ENCODE measurements at regions not wholly inside any gene's neighbourhood (a gene's known extent, or its start where the extent isn't known, plus 50 kb on each side); places are given as distances from the start of the nearest gene placed in this dataset.

DNA sequence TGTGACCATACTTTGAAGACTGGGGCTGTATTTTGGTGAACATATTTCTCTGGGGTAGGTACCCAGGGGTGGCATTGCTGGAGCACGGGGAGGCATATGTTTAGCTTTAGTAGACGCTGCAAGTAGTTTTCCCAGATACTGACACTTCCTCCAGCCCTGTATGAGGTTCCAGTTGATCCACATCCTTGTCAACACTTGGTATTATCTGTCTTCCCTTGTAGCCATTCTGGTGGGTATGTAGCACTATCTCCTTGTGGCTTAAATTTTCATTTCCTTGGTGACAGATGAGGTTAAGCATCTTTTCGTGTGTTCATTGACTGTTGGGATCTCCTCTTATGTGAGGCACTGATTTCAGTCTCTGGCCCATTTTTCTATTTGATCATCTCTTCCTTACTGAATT is 179.1 kb downstream of the PHETA1 start:
- Histone ChIP-seq H3K27ac (ENCODE audit: low read depth in 1 of 2, low read length in 2 of 2) (no peak overlapping the region), H3K27me3 (ENCODE audit: control insufficient read depth in 4 of 4, insufficient read depth in 4 of 4, low read length in 3 of 4) (no peaks in the 10 kb centered on the region), H3K36me3 (ENCODE audit: control insufficient read depth in 4 of 4, insufficient read depth in 3 of 4, low read depth in 1 of 4, low read length in 3 of 4) (peaks cover 0 to 26% (median 8%) of the 10 kb centered on the region in 4 donors), H3K4me1 (ENCODE audit: control insufficient read depth in 4 of 4, insufficient read depth in 4 of 4, low read length in 3 of 4) (no peaks in the 10 kb centered on the region), H3K9ac (ENCODE audit: low read depth in 1 of 2, low read length in 2 of 2) (no peak overlapping the region), H3K4me3 (ENCODE audit: low read depth in 1 of 3, low read length in 3 of 3) (no peak overlapping the region), H3K9me3 (ENCODE audit: control insufficient read depth in 4 of 4, low read length in 3 of 4) (no peaks in the 10 kb centered on the region)
- no peak for DNase-seq (ENCODE audit: low spot score)
- TF ChIP-seq, protein P1, sequence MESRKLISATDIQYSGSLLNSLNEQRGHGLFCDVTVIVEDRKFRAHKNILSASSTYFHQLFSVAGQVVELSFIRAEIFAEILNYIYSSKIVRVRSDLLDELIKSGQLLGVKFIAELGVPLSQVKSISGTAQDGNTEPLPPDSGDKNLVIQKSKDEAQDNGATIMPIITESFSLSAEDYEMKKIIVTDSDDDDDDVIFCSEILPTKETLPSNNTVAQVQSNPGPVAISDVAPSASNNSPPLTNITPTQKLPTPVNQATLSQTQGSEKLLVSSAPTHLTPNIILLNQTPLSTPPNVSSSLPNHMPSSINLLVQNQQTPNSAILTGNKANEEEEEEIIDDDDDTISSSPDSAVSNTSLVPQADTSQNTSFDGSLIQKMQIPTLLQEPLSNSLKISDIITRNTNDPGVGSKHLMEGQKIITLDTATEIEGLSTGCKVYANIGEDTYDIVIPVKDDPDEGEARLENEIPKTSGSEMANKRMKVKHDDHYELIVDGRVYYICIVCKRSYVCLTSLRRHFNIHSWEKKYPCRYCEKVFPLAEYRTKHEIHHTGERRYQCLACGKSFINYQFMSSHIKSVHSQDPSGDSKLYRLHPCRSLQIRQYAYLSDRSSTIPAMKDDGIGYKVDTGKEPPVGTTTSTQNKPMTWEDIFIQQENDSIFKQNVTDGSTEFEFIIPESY (IDR thresholded peaks at IDR 0.05): no peak
- TF ChIP-seq HNF4G (IDR thresholded peaks at IDR 0.05) (no peak), HNF4A (conservative IDR thresholded peaks at IDR 0.05) (no peak), RXRA (IDR thresholded peaks at IDR 0.05) (no peak), FOXA1 (IDR thresholded peaks at IDR 0.05) (no peak), SP1 (IDR thresholded peaks at IDR 0.05) (no peak), TAF1 (conservative IDR thresholded peaks at IDR 0.05) (no peak), EGR1 (IDR thresholded peaks at IDR 0.05; ENCODE audit: low read depth in 2 of 2) (no peak), JUND (IDR thresholded peaks at IDR 0.05) (no peak)
- TF ChIP-seq, protein P2, sequence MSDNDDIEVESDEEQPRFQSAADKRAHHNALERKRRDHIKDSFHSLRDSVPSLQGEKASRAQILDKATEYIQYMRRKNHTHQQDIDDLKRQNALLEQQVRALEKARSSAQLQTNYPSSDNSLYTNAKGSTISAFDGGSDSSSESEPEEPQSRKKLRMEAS (IDR thresholded peaks at IDR 0.05): no peak
- TF ChIP-seq, protein P3, sequence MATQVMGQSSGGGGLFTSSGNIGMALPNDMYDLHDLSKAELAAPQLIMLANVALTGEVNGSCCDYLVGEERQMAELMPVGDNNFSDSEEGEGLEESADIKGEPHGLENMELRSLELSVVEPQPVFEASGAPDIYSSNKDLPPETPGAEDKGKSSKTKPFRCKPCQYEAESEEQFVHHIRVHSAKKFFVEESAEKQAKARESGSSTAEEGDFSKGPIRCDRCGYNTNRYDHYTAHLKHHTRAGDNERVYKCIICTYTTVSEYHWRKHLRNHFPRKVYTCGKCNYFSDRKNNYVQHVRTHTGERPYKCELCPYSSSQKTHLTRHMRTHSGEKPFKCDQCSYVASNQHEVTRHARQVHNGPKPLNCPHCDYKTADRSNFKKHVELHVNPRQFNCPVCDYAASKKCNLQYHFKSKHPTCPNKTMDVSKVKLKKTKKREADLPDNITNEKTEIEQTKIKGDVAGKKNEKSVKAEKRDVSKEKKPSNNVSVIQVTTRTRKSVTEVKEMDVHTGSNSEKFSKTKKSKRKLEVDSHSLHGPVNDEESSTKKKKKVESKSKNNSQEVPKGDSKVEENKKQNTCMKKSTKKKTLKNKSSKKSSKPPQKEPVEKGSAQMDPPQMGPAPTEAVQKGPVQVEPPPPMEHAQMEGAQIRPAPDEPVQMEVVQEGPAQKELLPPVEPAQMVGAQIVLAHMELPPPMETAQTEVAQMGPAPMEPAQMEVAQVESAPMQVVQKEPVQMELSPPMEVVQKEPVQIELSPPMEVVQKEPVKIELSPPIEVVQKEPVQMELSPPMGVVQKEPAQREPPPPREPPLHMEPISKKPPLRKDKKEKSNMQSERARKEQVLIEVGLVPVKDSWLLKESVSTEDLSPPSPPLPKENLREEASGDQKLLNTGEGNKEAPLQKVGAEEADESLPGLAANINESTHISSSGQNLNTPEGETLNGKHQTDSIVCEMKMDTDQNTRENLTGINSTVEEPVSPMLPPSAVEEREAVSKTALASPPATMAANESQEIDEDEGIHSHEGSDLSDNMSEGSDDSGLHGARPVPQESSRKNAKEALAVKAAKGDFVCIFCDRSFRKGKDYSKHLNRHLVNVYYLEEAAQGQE (IDR thresholded peaks at IDR 0.05): no peak
- WGBS: 86% methylated on average over 3 of the region's 3 CpGs

DNA sequence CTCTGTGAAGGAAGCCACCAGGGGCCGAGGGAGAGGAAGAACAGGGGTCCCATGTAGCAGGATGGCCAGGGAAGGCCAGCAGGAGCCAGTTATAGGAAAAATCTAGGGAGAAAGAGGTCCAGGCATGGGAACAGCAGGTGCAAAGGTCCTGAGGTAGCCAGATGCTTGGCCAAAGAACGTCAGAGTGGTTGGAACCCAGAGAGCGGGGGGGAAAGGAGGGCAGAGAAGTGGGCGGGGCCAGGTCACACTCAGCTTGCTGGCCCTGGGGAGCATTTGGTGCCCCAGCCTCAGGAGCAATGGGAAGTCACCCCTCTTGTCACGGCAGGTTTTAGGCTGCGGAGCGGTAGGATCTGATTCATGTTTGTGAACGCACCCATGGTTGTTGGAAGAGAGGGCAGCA is 180.5 kb downstream of the PHETA1 start:
- Histone ChIP-seq H3K9ac (ENCODE audit: low read depth in 1 of 2, low read length in 2 of 2) (no peak overlapping the region), H3K4me1 (ENCODE audit: control insufficient read depth in 4 of 4, insufficient read depth in 4 of 4, low read length in 3 of 4) (no peaks in the 10 kb centered on the region), H3K4me3 (ENCODE audit: low read depth in 1 of 3, low read length in 3 of 3) (no peak overlapping the region), H3K9me3 (ENCODE audit: control insufficient read depth in 4 of 4, low read length in 3 of 4) (no peaks in the 10 kb centered on the region), H3K36me3 (ENCODE audit: control insufficient read depth in 4 of 4, insufficient read depth in 3 of 4, low read depth in 1 of 4, low read length in 3 of 4) (peaks cover 0 to 22% (median 6%) of the 10 kb centered on the region in 4 donors), H3K27me3 (ENCODE audit: control insufficient read depth in 4 of 4, insufficient read depth in 4 of 4, low read length in 3 of 4) (no peaks in the 10 kb centered on the region), H3K27ac (ENCODE audit: low read depth in 1 of 2, low read length in 2 of 2) (no peak overlapping the region)
- DNase-seq (ENCODE audit: low spot score): no peak
- no peak for TF ChIP-seq SP1 (IDR thresholded peaks at IDR 0.05)
- TF ChIP-seq HNF4G (IDR thresholded peaks at IDR 0.05): no peak
- TF ChIP-seq RAD21 (IDR thresholded peaks at IDR 0.05): no peak
- TF ChIP-seq NR2F2 (IDR thresholded peaks at IDR 0.05): no peak
- TF ChIP-seq, protein P3 (IDR thresholded peaks at IDR 0.05): no peak
- TF ChIP-seq RXRA (IDR thresholded peaks at IDR 0.05): no peak
- TF ChIP-seq, protein P4, sequence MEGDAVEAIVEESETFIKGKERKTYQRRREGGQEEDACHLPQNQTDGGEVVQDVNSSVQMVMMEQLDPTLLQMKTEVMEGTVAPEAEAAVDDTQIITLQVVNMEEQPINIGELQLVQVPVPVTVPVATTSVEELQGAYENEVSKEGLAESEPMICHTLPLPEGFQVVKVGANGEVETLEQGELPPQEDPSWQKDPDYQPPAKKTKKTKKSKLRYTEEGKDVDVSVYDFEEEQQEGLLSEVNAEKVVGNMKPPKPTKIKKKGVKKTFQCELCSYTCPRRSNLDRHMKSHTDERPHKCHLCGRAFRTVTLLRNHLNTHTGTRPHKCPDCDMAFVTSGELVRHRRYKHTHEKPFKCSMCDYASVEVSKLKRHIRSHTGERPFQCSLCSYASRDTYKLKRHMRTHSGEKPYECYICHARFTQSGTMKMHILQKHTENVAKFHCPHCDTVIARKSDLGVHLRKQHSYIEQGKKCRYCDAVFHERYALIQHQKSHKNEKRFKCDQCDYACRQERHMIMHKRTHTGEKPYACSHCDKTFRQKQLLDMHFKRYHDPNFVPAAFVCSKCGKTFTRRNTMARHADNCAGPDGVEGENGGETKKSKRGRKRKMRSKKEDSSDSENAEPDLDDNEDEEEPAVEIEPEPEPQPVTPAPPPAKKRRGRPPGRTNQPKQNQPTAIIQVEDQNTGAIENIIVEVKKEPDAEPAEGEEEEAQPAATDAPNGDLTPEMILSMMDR (IDR thresholded peaks at IDR 0.05; ENCODE audit: low read depth, low read length, missing input control): no peak
- TF ChIP-seq, protein P1 (IDR thresholded peaks at IDR 0.05): no peak
- no peak for TF ChIP-seq EGR1 (IDR thresholded peaks at IDR 0.05; ENCODE audit: low read depth in 2 of 2)
- no peak for TF ChIP-seq FOXA1 (IDR thresholded peaks at IDR 0.05)
- no peak for TF ChIP-seq TAF1 (conservative IDR thresholded peaks at IDR 0.05)
- no peak for TF ChIP-seq GABPA (IDR thresholded peaks at IDR 0.05 in 1 of 2, conservative IDR thresholded peaks at IDR 0.05 in 1 of 2)
- TF ChIP-seq HNF4A (conservative IDR thresholded peaks at IDR 0.05): no peak
- 87% methylated on average over 8 of the region's 8 CpGs for WGBS
